Lung (tissue), 11 donors: ENCODE measurements at regions not wholly inside any gene's neighbourhood (a gene's known extent, or its start where the extent isn't known, plus 50 kb on each side); places are given as distances from the start of the nearest gene placed in this dataset.

Experiments used
- ATAC-seq: fragments of 200-7000 bp; cut with Tn5 transposase; one replicate; pipeline ENCODE4 v1.9.1; 2020; ENCODE audit warnings: moderate number of reproducible peaks; ENCODE audit not compliant: insufficient read depth, low FRiP score
- DNase-seq, 3 donors: peaks; one replicate each; pipeline ENCODE4 v3.0.0-alpha.2; 2013 to 2017
- H3K27ac ChIP-seq, 2 donors: one replicate each; pipeline ENCODE4 v1.5.1; 2013; ENCODE audit warnings: mild to moderate bottlenecking in 2 of 2, moderate library complexity in 2 of 2, control low read depth in 1 of 2, inconsistent platforms in 1 of 2, low read depth in 1 of 2, low read length in 1 of 2
- H3K27me3 ChIP-seq, 3 donors: one replicate each; pipeline ENCODE4 v1.5.1; 2013; ENCODE audit warnings: low read length in 2 of 3; ENCODE audit not compliant: control insufficient read depth in 3 of 3, insufficient read depth in 3 of 3
- H3K36me3 ChIP-seq, 4 donors: one replicate each; pipeline ENCODE4 v1.5.1; 2013; ENCODE audit warnings: low read length in 4 of 4, mild to moderate bottlenecking in 1 of 4, moderate library complexity in 1 of 4; ENCODE audit not compliant: control insufficient read depth in 4 of 4, insufficient read depth in 4 of 4
- H3K4me1 ChIP-seq, 5 donors: one replicate each; pipeline ENCODE4 v1.5.1; 2013; ENCODE audit warnings: low read length in 5 of 5, mild to moderate bottlenecking in 2 of 5, moderate library complexity in 1 of 5; ENCODE audit not compliant: control insufficient read depth in 5 of 5, insufficient read depth in 5 of 5
- H3K4me3 ChIP-seq: one replicate; pipeline ENCODE4 v1.5.1; 2013; ENCODE audit warnings: mild to moderate bottlenecking, control low read depth, moderate library complexity
- H3K9ac ChIP-seq, 2 donors: one replicate each; pipeline ENCODE4 v1.5.1; 2013; ENCODE audit warnings: low read length in 2 of 2, control low read depth in 1 of 2; ENCODE audit not compliant: insufficient read depth in 1 of 2
- H3K9me3 ChIP-seq, 4 donors: one replicate each; pipeline ENCODE4 v1.5.1; 2013; ENCODE audit warnings: low read length in 3 of 4, mild to moderate bottlenecking in 1 of 4, moderate library complexity in 1 of 4; ENCODE audit not compliant: control insufficient read depth in 4 of 4, insufficient read depth in 3 of 4
- WGBS, 2 donors: extraction: QIAGEN DNeasy Blood & Tissue Kit; methylation state at CpG; one replicate each; pipeline ENCODE4 v1.1.7; 2013; 5-methylcytosine and 5-hydroxymethylcytosine counted together
- TF ChIP-seq, protein P1 (sequence below): IDR thresholded peaks from 2 replicates; pipeline ENCODE4 v1.5.1; 2012; ENCODE audit warnings: mild to moderate bottlenecking; ENCODE audit errors: control extremely low read depth, extremely low read depth
- donor health status: control.
- donor health status: control.
- donor health status: Bipolar disorder and iron deficiency.
- donor health status: healthy.
- donor health status: DM: yes; HTN: yes; CAD: no.

GRCh38 chr20:20765696-20766365 lies 53.4 kb upstream of the RALGAPA2 start:
- no peaks in the 10 kb centered on the region for H3K27me3 ChIP-seq
- no peaks in the 10 kb centered on the region for H3K9me3 ChIP-seq
- peak overlapping the region in 1 of 2 donors; percentile 14 for H3K9ac ChIP-seq
- peaks cover 0 to 36% (median 10%) of the 10 kb centered on the region in 5 donors for H3K4me1 ChIP-seq
- DNase-seq (peak; percentile 42 to 93 (median 88)), ATAC-seq (no peak)
- H3K4me3 ChIP-seq = no peak overlapping the region
- peak overlapping the region in 1 of 2 donors; percentile 56 for H3K27ac ChIP-seq
- WGBS, 2 donors = 53 to 67% methylated on average over 4 of the region's 4 CpGs
- TF ChIP-seq, protein P1, sequence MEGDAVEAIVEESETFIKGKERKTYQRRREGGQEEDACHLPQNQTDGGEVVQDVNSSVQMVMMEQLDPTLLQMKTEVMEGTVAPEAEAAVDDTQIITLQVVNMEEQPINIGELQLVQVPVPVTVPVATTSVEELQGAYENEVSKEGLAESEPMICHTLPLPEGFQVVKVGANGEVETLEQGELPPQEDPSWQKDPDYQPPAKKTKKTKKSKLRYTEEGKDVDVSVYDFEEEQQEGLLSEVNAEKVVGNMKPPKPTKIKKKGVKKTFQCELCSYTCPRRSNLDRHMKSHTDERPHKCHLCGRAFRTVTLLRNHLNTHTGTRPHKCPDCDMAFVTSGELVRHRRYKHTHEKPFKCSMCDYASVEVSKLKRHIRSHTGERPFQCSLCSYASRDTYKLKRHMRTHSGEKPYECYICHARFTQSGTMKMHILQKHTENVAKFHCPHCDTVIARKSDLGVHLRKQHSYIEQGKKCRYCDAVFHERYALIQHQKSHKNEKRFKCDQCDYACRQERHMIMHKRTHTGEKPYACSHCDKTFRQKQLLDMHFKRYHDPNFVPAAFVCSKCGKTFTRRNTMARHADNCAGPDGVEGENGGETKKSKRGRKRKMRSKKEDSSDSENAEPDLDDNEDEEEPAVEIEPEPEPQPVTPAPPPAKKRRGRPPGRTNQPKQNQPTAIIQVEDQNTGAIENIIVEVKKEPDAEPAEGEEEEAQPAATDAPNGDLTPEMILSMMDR = no peak
- no peaks in the 10 kb centered on the region for H3K36me3 ChIP-seq

DNA sequence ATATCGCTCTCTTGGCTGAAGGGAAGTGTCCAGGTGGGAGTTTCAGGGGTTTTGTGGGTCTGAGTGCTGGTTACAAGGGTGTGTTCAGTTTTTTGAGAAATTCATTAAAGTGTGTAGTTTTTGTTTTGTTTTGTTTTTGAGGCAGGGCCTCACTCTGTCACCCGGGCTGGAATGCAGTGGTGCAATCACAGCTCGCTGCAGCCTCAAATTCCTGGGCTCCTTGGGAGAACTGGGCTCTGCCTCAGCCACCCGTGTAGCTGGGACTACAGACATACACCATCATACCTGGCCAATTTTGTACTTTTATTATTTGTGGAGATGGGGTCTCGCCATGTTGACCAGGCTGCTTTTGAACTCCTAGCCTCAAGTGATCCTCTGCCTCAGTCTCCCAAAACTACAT lies 51.2 kb upstream of the RALGAPA2 start:
- ATAC-seq (no peak), DNase-seq (peak; percentile 46 to 58 (median 57))
- H3K4me1 ChIP-seq = peaks cover 0 to 38% (median 12%) of the 10 kb centered on the region in 5 donors
- no peaks in the 10 kb centered on the region for H3K27me3 ChIP-seq
- no peak overlapping the region for H3K4me3 ChIP-seq
- H3K27ac ChIP-seq = no peak overlapping the region
- TF ChIP-seq, protein P1 = no peak
- no peaks in the 10 kb centered on the region for H3K36me3 ChIP-seq
- 83 to 86% methylated on average over 5 of the region's 5 CpGs for whole genome bisulfite sequencing, 2 donors
- H3K9me3 ChIP-seq = no peaks in the 10 kb centered on the region
- no peak overlapping the region for H3K9ac ChIP-seq
